Hepatocyte (in vitro differentiated cells): ENCODE measurements at regions not wholly inside any gene's neighbourhood (a gene's known extent, or its start where the extent isn't known, plus 50 kb on each side); places are given as distances from the start of the nearest gene placed in this dataset.

Experiments
- DNase-seq: peaks from one replicate; pipeline ENCODE4 v3.0.0-alpha.2; 2016; ENCODE audit warnings: low spot score
- H2AFZ ChIP-seq: fragments of 200-600 bp; sonication (generic); 2 replicates; pipeline ENCODE4 v1.6.0; 2016; ENCODE audit warnings: antibody characterized with exemption, mild to moderate bottlenecking
- H3K27ac ChIP-seq: fragments of 200-600 bp; sonication (generic); 2 replicates; pipeline ENCODE4 v1.5.1; 2016; ENCODE audit warnings: mild to moderate bottlenecking
- H3K27me3 ChIP-seq: fragments of 200-600 bp; sonication (generic); 2 replicates; pipeline ENCODE4 v1.6.1; 2016
- H3K36me3 ChIP-seq: fragments of 200-600 bp; sonication (generic); replicated peaks from 2 replicates; pipeline ENCODE4 v1.5.1; 2016; ENCODE audit warnings: low read depth; ENCODE audit not compliant: insufficient read depth
- H3K4me1 ChIP-seq: fragments of 200-600 bp; sonication (generic); 2 replicates; pipeline ENCODE4 v1.5.1; 2016; ENCODE audit warnings: mild to moderate bottlenecking, moderate library complexity; ENCODE audit not compliant: insufficient read depth
- H3K4me2 ChIP-seq: fragments of 200-600 bp; sonication (generic); 2 replicates; pipeline ENCODE4 v1.6.0; 2016
- H3K4me3 ChIP-seq: fragments of 200-600 bp; sonication (generic); 2 replicates; pipeline ENCODE4 v1.5.1; 2016; ENCODE audit warnings: mild to moderate bottlenecking
- H3K79me2 ChIP-seq: fragments of 200-600 bp; sonication (generic); 2 replicates; pipeline ENCODE4 v1.6.0; 2017; ENCODE audit warnings: mild to moderate bottlenecking
- H3K9me2 ChIP-seq: fragments of 200-600 bp; sonication (generic); replicated peaks from 2 replicates; pipeline ENCODE4 v1.6.0; 2017; ENCODE audit warnings: mild to moderate bottlenecking; ENCODE audit not compliant: insufficient read depth
- H3K9me3 ChIP-seq: fragments of 200-600 bp; sonication (generic); 2 replicates; pipeline ENCODE4 v1.5.1; 2016; ENCODE audit warnings: low read depth, mild to moderate bottlenecking
- H4K20me1 ChIP-seq: fragments of 200-600 bp; sonication (generic); 2 replicates; pipeline ENCODE4 v1.6.0; 2016; ENCODE audit warnings: mild to moderate bottlenecking; ENCODE audit not compliant: insufficient read depth, poor library complexity, severe bottlenecking
- CTCF ChIP-seq: fragments of 200-600 bp; sonication (generic); IDR thresholded peaks from 2 replicates; pipeline ENCODE4 v1.5.1; 2016; ENCODE audit warnings: antibody characterized with exemption, mild to moderate bottlenecking; ENCODE audit not compliant: poor library complexity
- EZH2 ChIP-seq: fragments of 200-600 bp; sonication (generic); IDR thresholded peaks from 2 replicates; pipeline ENCODE4 v1.6.1; 2016; ENCODE audit warnings: antibody characterized with exemption, mild to moderate bottlenecking, borderline replicate concordance
- EZH2phosphoT487 ChIP-seq: fragments of 200-600 bp; sonication (generic); IDR thresholded peaks from one replicate; pipeline ENCODE4 v1.6.1; 2018; ENCODE audit warnings: antibody characterized with exemption, mild to moderate bottlenecking, low read depth, moderate library complexity; ENCODE audit not compliant: unreplicated experiment, severe bottlenecking
- WGBS: methylation state at CpG from one replicate; pipeline ENCODE4 v1.1.6; 2016; ENCODE audit warnings: low lambda C conversion rate; ENCODE audit errors: missing lambda C conversion rate; 5-methylcytosine and 5-hydroxymethylcytosine counted together

GRCh38 chr4:20512033-20512792, 188.0 kb upstream of the PACRGL start:
- no peaks in the 10 kb centered on the region for H4K20me1 ChIP-seq
- no peaks in the 10 kb centered on the region for H3K79me2 ChIP-seq
- peaks cover 11% of the 10 kb centered on the region for H3K4me1 ChIP-seq
- H3K4me3 ChIP-seq, result no peak overlapping the region
- H3K27ac ChIP-seq, result peak overlapping the region; percentile 23
- no peaks in the 10 kb centered on the region for H3K27me3 ChIP-seq
- no peaks in the 10 kb centered on the region for H3K9me3 ChIP-seq
- no peaks in the 10 kb centered on the region for H3K36me3 ChIP-seq
- DNase-seq, result no peak
- WGBS, result 89% methylated on average over 7 of the region's 7 CpGs
- H3K4me2 ChIP-seq, result peak overlapping the region; percentile 23
- no peaks in the 10 kb centered on the region for H3K9me2 ChIP-seq
- TF ChIP-seq CTCF (no peak), EZH2 (no peak), EZH2phosphoT487 (no peak)
- no peak overlapping the region for H2AFZ ChIP-seq

GRCh38 chr4:20512985-20513384, 187.3 kb upstream of the PACRGL start:
- Histone ChIP-seq H3K36me3 (no peaks in the 10 kb centered on the region), H3K9me2 (no peaks in the 10 kb centered on the region), H2AFZ (no peak overlapping the region), H3K4me2 (peak overlapping the region; percentile 23), H3K27me3 (no peaks in the 10 kb centered on the region), H3K4me3 (no peak overlapping the region), H3K9me3 (no peaks in the 10 kb centered on the region), H3K27ac (peak overlapping the region; percentile 23), H3K79me2 (no peaks in the 10 kb centered on the region), H3K4me1 (peaks cover 11% of the 10 kb centered on the region), H4K20me1 (no peaks in the 10 kb centered on the region)
- WGBS, result 33% methylated on average over 5 of the region's 5 CpGs
- DNase-seq, result peak; percentile 43
- TF ChIP-seq CTCF (no peak), EZH2phosphoT487 (no peak), EZH2 (no peak)

GRCh38 chr4:20520901-20521300, 179.4 kb upstream of the PACRGL start:
- 53% methylated on average over 1 of the region's 1 CpG for WGBS
- TF ChIP-seq CTCF (no peak), EZH2phosphoT487 (no peak), EZH2 (no peak)

More at GRCh38 chr4:20520901-20521300, 179.4 kb upstream of the PACRGL start:
- Histone ChIP-seq H3K9me2 (no peaks in the 10 kb centered on the region), H4K20me1 (no peaks in the 10 kb centered on the region), H3K4me2 (no peak overlapping the region), H3K9me3 (no peaks in the 10 kb centered on the region), H3K27me3 (no peaks in the 10 kb centered on the region), H3K36me3 (no peaks in the 10 kb centered on the region), H3K79me2 (no peaks in the 10 kb centered on the region), H3K4me3 (no peak overlapping the region), H3K4me1 (no peaks in the 10 kb centered on the region), H3K27ac (no peak overlapping the region), H2AFZ (no peak overlapping the region)
- no peak for DNase-seq
